Lung (tissue), 11 donors: ENCODE measurements at regions not wholly inside any gene's neighbourhood (a gene's known extent, or its start where the extent isn't known, plus 50 kb on each side); places are given as distances from the start of the nearest gene placed in this dataset.

Source experiments
- ATAC-seq: fragments of 200-7000 bp; cut with Tn5 transposase; one replicate; pipeline ENCODE4 v1.9.1; 2020; ENCODE audit warnings: moderate number of reproducible peaks; ENCODE audit not compliant: insufficient read depth, low FRiP score
- DNase-seq, 3 donors: peaks; one replicate each; pipeline ENCODE4 v3.0.0-alpha.2; 2013 to 2017
- H3K27ac ChIP-seq, 2 donors: one replicate each; pipeline ENCODE4 v1.5.1; 2013; ENCODE audit warnings: mild to moderate bottlenecking in 2 of 2, moderate library complexity in 2 of 2, control low read depth in 1 of 2, inconsistent platforms in 1 of 2, low read depth in 1 of 2, low read length in 1 of 2
- H3K27me3 ChIP-seq, 3 donors: one replicate each; pipeline ENCODE4 v1.5.1; 2013; ENCODE audit warnings: low read length in 2 of 3; ENCODE audit not compliant: control insufficient read depth in 3 of 3, insufficient read depth in 3 of 3
- H3K36me3 ChIP-seq, 4 donors: one replicate each; pipeline ENCODE4 v1.5.1; 2013; ENCODE audit warnings: low read length in 4 of 4, mild to moderate bottlenecking in 1 of 4, moderate library complexity in 1 of 4; ENCODE audit not compliant: control insufficient read depth in 4 of 4, insufficient read depth in 4 of 4
- H3K4me1 ChIP-seq, 5 donors: one replicate each; pipeline ENCODE4 v1.5.1; 2013; ENCODE audit warnings: low read length in 5 of 5, mild to moderate bottlenecking in 2 of 5, moderate library complexity in 1 of 5; ENCODE audit not compliant: control insufficient read depth in 5 of 5, insufficient read depth in 5 of 5
- H3K4me3 ChIP-seq: one replicate; pipeline ENCODE4 v1.5.1; 2013; ENCODE audit warnings: mild to moderate bottlenecking, control low read depth, moderate library complexity
- H3K9ac ChIP-seq, 2 donors: one replicate each; pipeline ENCODE4 v1.5.1; 2013; ENCODE audit warnings: low read length in 2 of 2, control low read depth in 1 of 2; ENCODE audit not compliant: insufficient read depth in 1 of 2
- H3K9me3 ChIP-seq, 4 donors: one replicate each; pipeline ENCODE4 v1.5.1; 2013; ENCODE audit warnings: low read length in 3 of 4, mild to moderate bottlenecking in 1 of 4, moderate library complexity in 1 of 4; ENCODE audit not compliant: control insufficient read depth in 4 of 4, insufficient read depth in 3 of 4
- WGBS, 2 donors: extraction: QIAGEN DNeasy Blood & Tissue Kit; methylation state at CpG; one replicate each; pipeline ENCODE4 v1.1.7; 2013; 5-methylcytosine and 5-hydroxymethylcytosine counted together
- TF ChIP-seq, protein P1 (sequence below): IDR thresholded peaks from 2 replicates; pipeline ENCODE4 v1.5.1; 2012; ENCODE audit warnings: mild to moderate bottlenecking; ENCODE audit errors: control extremely low read depth, extremely low read depth
- donor health status: control.
- donor health status: control.
- donor health status: Bipolar disorder and iron deficiency.
- donor health status: healthy.
- donor health status: DM: yes; HTN: yes; CAD: no.

DNA sequence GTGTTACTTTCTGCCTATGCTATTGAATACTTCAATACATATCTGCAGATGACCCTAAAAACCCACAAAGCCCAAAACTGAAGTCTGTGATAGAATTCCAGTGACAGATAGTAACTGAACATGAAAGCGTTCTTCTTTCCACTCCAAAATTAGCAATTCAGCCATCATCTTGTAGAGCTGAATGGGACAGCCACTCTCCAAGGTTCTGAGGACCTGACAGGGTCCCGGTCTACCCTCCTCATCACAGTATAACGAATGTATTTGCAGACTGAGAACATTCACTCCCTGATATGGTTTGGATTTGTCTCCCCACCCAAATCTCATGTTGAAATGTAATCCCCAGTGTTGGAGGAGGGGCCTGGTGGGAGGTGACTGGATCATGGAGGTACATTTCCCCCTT is 189.5 kb downstream of the MTCL1 start:
- no peak overlapping the region for H3K9ac ChIP-seq
- no peak overlapping the region for H3K4me3 ChIP-seq
- no peaks in the 10 kb centered on the region for H3K4me1 ChIP-seq
- no peak for DNase-seq
- 86 to 87% methylated on average over 3 of the region's 3 CpGs for whole genome bisulfite sequencing, 2 donors
- no peak for ATAC-seq
- TF ChIP-seq, protein P1, sequence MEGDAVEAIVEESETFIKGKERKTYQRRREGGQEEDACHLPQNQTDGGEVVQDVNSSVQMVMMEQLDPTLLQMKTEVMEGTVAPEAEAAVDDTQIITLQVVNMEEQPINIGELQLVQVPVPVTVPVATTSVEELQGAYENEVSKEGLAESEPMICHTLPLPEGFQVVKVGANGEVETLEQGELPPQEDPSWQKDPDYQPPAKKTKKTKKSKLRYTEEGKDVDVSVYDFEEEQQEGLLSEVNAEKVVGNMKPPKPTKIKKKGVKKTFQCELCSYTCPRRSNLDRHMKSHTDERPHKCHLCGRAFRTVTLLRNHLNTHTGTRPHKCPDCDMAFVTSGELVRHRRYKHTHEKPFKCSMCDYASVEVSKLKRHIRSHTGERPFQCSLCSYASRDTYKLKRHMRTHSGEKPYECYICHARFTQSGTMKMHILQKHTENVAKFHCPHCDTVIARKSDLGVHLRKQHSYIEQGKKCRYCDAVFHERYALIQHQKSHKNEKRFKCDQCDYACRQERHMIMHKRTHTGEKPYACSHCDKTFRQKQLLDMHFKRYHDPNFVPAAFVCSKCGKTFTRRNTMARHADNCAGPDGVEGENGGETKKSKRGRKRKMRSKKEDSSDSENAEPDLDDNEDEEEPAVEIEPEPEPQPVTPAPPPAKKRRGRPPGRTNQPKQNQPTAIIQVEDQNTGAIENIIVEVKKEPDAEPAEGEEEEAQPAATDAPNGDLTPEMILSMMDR, result no peak
- no peaks in the 10 kb centered on the region for H3K36me3 ChIP-seq
- peaks cover 0 to 11% (median 0%) of the 10 kb centered on the region in 4 donors for H3K9me3 ChIP-seq
- H3K27me3 ChIP-seq, result peaks cover 0 to 2% (median 0%) of the 10 kb centered on the region in 3 donors
- no peak overlapping the region for H3K27ac ChIP-seq

DNA sequence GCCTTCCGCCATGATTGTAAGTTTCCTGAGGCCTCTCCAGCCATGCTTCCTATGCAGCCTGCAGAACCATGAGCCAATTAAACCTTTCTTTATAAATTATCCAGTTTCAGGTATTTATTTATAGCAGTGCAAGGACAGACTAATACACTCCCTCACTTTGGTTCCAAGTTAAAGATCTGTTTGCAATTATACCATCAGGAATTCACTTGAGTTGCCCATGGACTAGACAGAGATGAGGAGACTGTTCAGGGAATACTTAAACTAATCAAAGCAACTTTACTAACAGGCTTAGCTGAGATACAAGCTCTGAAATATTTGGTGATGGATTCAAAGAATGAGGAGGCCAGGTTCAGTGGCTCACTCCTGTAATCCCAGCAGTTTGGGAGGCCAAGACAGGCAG is 190.0 kb downstream of the MTCL1 start:
- H3K27ac ChIP-seq, result no peak overlapping the region
- DNase-seq (no peak), ATAC-seq (no peak)
- peaks cover 0 to 12% (median 0%) of the 10 kb centered on the region in 4 donors for H3K9me3 ChIP-seq
- no peak overlapping the region for H3K4me3 ChIP-seq
- peaks cover 0 to 2% (median 0%) of the 10 kb centered on the region in 3 donors for H3K27me3 ChIP-seq
- WGBS, 2 donors, result 100% methylated on average over 1 of the region's 1 CpG
- TF ChIP-seq, protein P1, result no peak
- no peaks in the 10 kb centered on the region for H3K36me3 ChIP-seq
- H3K9ac ChIP-seq, result no peak overlapping the region
- H3K4me1 ChIP-seq, result no peaks in the 10 kb centered on the region

DNA sequence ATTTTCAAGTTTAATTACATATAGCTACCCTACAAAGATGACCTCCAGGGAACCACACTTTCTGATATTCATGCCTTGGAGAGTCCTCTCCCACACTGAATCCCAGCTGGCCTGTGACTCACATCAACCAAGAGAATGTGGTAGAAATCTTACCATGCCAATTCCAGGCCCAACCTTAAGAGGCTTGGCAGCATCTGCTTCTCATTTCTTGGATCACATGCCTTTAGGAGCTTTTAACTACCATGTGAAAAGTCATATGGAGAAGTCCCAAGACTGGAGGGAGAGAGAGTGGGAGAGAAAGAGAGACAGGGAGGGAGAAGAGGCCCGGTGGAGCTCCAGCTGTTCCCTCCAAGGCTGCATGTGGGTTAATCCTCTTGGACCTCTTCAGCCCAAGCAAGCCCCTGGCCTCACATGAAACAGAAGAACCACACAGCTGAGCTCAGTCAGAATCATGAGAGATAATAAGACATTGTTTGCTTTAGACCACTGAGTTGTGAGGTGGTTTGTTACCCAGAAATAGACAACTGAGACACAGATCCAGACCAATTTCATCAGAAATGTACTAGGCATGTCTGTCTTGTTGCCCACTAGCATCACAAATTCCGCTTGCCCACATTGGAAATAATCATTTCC is 190.7 kb downstream of the MTCL1 start:
- no peak overlapping the region for H3K27ac ChIP-seq
- H3K27me3 ChIP-seq, result peaks cover 0 to 2% (median 0%) of the 10 kb centered on the region in 3 donors
- H3K4me1 ChIP-seq, result no peaks in the 10 kb centered on the region
- no peaks in the 10 kb centered on the region for H3K36me3 ChIP-seq
- H3K9me3 ChIP-seq, result peaks cover 0 to 16% (median 0%) of the 10 kb centered on the region in 4 donors
- 86 to 93% methylated on average over 2 of the region's 2 CpGs for WGBS, 2 donors
- no peak overlapping the region for H3K9ac ChIP-seq
- TF ChIP-seq, protein P1, result no peak
- ATAC-seq (no peak), DNase-seq (no peak)
- H3K4me3 ChIP-seq, result no peak overlapping the region

DNA sequence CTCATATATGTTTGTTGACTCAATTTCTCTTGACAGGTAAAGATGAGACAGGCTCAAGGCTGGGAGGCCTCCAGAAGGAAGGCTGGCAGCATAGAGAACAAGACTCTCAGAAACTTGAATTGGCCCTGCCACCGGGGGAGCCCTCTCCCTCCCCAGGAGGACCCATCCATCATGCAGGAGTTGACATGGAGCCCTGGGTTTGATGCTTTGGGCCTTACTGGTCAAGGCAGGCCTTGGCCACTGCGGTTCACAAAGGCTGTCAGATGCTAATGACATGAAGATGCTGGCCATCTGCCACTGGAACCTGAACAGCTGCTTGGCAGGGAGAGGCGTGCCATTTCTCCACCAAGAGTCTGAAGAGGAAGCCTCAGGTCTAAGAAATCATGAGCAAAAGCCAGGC is 193.6 kb downstream of the MTCL1 start:
- Histone ChIP-seq H3K27me3 (peaks cover 0 to 2% (median 0%) of the 10 kb centered on the region in 3 donors), H3K4me1 (no peaks in the 10 kb centered on the region), H3K9me3 (peaks cover 0 to 16% (median 1%) of the 10 kb centered on the region in 4 donors), H3K4me3 (no peak overlapping the region), H3K36me3 (no peaks in the 10 kb centered on the region), H3K9ac (no peak overlapping the region), H3K27ac (no peak overlapping the region)
- 53 to 61% methylated on average over 3 of the region's 3 CpGs for whole genome bisulfite sequencing, 2 donors
- TF ChIP-seq, protein P1, result no peak
- DNase-seq (no peak), ATAC-seq (no peak)
